MM.1S (cell line): ENCODE measurements at regions not wholly inside any gene's neighbourhood (a gene's known extent, or its start where the extent isn't known, plus 50 kb on each side); places are given as distances from the start of the nearest gene placed in this dataset.
"Not testable (repeated sequence)": the region's sequence is repeated elsewhere in the genome, so short reads cannot be mapped to it uniquely, and the experiment has no call there.

ENCODE experiments used
- DNase-seq: peaks from one replicate; pipeline ENCODE4 v3.0.0-alpha.2; 2015
- H2AFZ ChIP-seq: fragments of 300-600 bp; sonication (generic); 2 replicates; pipeline ENCODE4 v1.6.0; 2016; ENCODE audit warnings: antibody characterized with exemption, low read length
- H3F3A ChIP-seq: fragments of 300-600 bp; sonication (generic); 2 replicates; pipeline ENCODE4 v1.6.1; 2016; ENCODE audit warnings: mild to moderate bottlenecking, antibody characterized with exemption, low read length, moderate library complexity, mixed read lengths; ENCODE audit not compliant: insufficient read depth
- H3K27ac ChIP-seq: fragments of 300-600 bp; sonication (generic); 2 replicates; pipeline ENCODE4 v1.5.1; 2016; ENCODE audit warnings: mild to moderate bottlenecking, low read length
- H3K27me3 ChIP-seq: fragments of 300-600 bp; sonication (generic); replicated peaks from 2 replicates; pipeline ENCODE4 v1.6.0; 2016; ENCODE audit warnings: low read length; ENCODE audit not compliant: insufficient read depth
- H3K36me3 ChIP-seq: fragments of 300-600 bp; sonication (generic); replicated peaks from 2 replicates; pipeline ENCODE4 v1.6.1; 2016; ENCODE audit warnings: mild to moderate bottlenecking, low read length, mixed read lengths; ENCODE audit not compliant: insufficient read depth
- H3K4me1 ChIP-seq: fragments of 300-600 bp; sonication (generic); 2 replicates; pipeline ENCODE4 v1.6.1; 2016; ENCODE audit warnings: low read length, mixed read lengths
- H3K4me2 ChIP-seq: fragments of 300-600 bp; sonication (generic); 2 replicates; pipeline ENCODE4 v1.6.0; 2016; ENCODE audit warnings: low read depth, low read length
- H3K4me3 ChIP-seq: fragments of 300-600 bp; sonication (generic); 2 replicates; pipeline ENCODE4 v1.5.1; 2016; ENCODE audit warnings: low read length, mixed read lengths
- H3K79me2 ChIP-seq: fragments of 300-600 bp; sonication (generic); 2 replicates; pipeline ENCODE4 v1.6.1; 2016; ENCODE audit warnings: mixed run types, low read length, mixed read lengths
- H3K9ac ChIP-seq: fragments of 300-600 bp; sonication (generic); 2 replicates; pipeline ENCODE4 v1.6.1; 2016; ENCODE audit warnings: low read length, mixed read lengths
- H3K9me2 ChIP-seq: fragments of 300-600 bp; sonication (generic); replicated peaks from 2 replicates; pipeline ENCODE4 v1.6.1; 2016; ENCODE audit warnings: mild to moderate bottlenecking, low read length, mixed read lengths; ENCODE audit not compliant: insufficient read depth
- H3K9me3 ChIP-seq: fragments of 300-600 bp; sonication (generic); replicated peaks from 2 replicates; pipeline ENCODE4 v1.6.1; 2016; ENCODE audit warnings: mild to moderate bottlenecking, low read length, mixed read lengths; ENCODE audit not compliant: insufficient read depth
- H4K20me1 ChIP-seq: fragments of 300-600 bp; sonication (generic); 2 replicates; pipeline ENCODE4 v1.6.1; 2016; ENCODE audit warnings: mild to moderate bottlenecking, low read length, moderate library complexity, mixed read lengths; ENCODE audit not compliant: insufficient read depth
- CTCF ChIP-seq: fragments of 300-600 bp; sonication (generic); IDR thresholded peaks from 2 replicates; pipeline ENCODE4 v1.5.1; 2016; ENCODE audit warnings: antibody characterized with exemption, low read length, mixed read lengths
- EZH2 ChIP-seq: fragments of 300-600 bp; sonication (generic); optimal IDR thresholded peaks from 2 replicates; pipeline ENCODE3; 2017; ENCODE audit warnings: low read depth, mild to moderate bottlenecking, antibody characterized with exemption, low read length, mixed read lengths
- EZH2phosphoT487 ChIP-seq: fragments of 300-600 bp; sonication (generic); IDR thresholded peaks from 2 replicates; pipeline ENCODE4 v1.6.1; 2018; ENCODE audit warnings: antibody characterized with exemption, low read length

- Histone ChIP-seq H3K79me2 (no peaks in the 10 kb centered on the region), H3K27me3 (no peaks in the 10 kb centered on the region), H3K4me1 (no peaks in the 10 kb centered on the region), H3K4me3 (no peak overlapping the region), H3K9me3 (no peaks in the 10 kb centered on the region), H3K27ac (no peak overlapping the region), H2AFZ (no peak overlapping the region), H4K20me1 (no peaks in the 10 kb centered on the region), H3F3A (no peaks in the 10 kb centered on the region), H3K36me3 (no peaks in the 10 kb centered on the region), H3K9ac (no peak overlapping the region), H3K4me2 (no peak overlapping the region), H3K9me2 (no peaks in the 10 kb centered on the region)
- DNase-seq = no peak
- TF ChIP-seq EZH2phosphoT487 (no peak), EZH2 (no peak), CTCF (no peak)
Observed at GRCh38 chr11:39361557-39361956, 2097.9 kb downstream of the LRRC4C start.

- no peaks in the 10 kb centered on the region for H4K20me1 ChIP-seq
- no peak for DNase-seq
- no peak overlapping the region for H3K4me3 ChIP-seq
- TF ChIP-seq CTCF (no peak), EZH2phosphoT487 (no peak), EZH2 (no peak)
- H3K4me1 ChIP-seq = no peaks in the 10 kb centered on the region
- H3K36me3 ChIP-seq = no peaks in the 10 kb centered on the region
- H3K79me2 ChIP-seq = no peaks in the 10 kb centered on the region
- H3K9me2 ChIP-seq = no peaks in the 10 kb centered on the region
- H3K4me2 ChIP-seq = no peak overlapping the region
- no peak overlapping the region for H2AFZ ChIP-seq
- no peaks in the 10 kb centered on the region for H3K27me3 ChIP-seq
- no peak overlapping the region for H3K27ac ChIP-seq
- H3K9ac ChIP-seq = no peak overlapping the region
- H3K9me3 ChIP-seq = no peaks in the 10 kb centered on the region
- H3F3A ChIP-seq = no peaks in the 10 kb centered on the region
Observed at GRCh38 chr11:39345834-39346442, 2113.5 kb downstream of the LRRC4C start.

- Histone ChIP-seq H3K36me3 (no peaks in the 10 kb centered on the region), H3K27ac (no peak overlapping the region), H4K20me1 (no peaks in the 10 kb centered on the region), H3K4me2 (no peak overlapping the region), H3K9me2 (no peaks in the 10 kb centered on the region), H3K4me1 (no peaks in the 10 kb centered on the region), H3K4me3 (no peak overlapping the region), H3K9me3 (no peaks in the 10 kb centered on the region), H2AFZ (no peak overlapping the region), H3K27me3 (no peaks in the 10 kb centered on the region), H3K9ac (no peak overlapping the region), H3K79me2 (no peaks in the 10 kb centered on the region), H3F3A (no peaks in the 10 kb centered on the region)
- TF ChIP-seq CTCF (no peak), EZH2 (no peak), EZH2phosphoT487 (no peak)
- no peak for DNase-seq
Observed at GRCh38 chr11:39341461-39341860, 2118.0 kb downstream of the LRRC4C start.

- not testable (repeated sequence) for H3F3A ChIP-seq, DNase-seq, H3K27me3 ChIP-seq, H4K20me1 ChIP-seq, H3K4me3 ChIP-seq, H3K27ac ChIP-seq, H2AFZ ChIP-seq, H3K9ac ChIP-seq, H3K9me3 ChIP-seq, H3K4me1 ChIP-seq, H3K79me2 ChIP-seq, H3K36me3 ChIP-seq, H3K4me2 ChIP-seq, H3K9me2 ChIP-seq
Observed at GRCh38 chr11:39333006-39333405, 2126.4 kb downstream of the LRRC4C start.
